RWPE2 (cell line): ENCODE measurements at regions not wholly inside any gene's neighbourhood (a gene's known extent, or its start where the extent isn't known, plus 50 kb on each side); places are given as distances from the start of the nearest gene placed in this dataset.
A peak's percentile ranks its signal among the peaks of the same experiment; 100 is the strongest.
"Not testable (repeated sequence)": the region's sequence is repeated elsewhere in the genome, so short reads cannot be mapped to it uniquely, and the experiment has no call there.

Experiments
- ATAC-seq: fragments of 200-7000 bp; cut with Tn5 transposase; 3 replicates; pipeline ENCODE4 v1.9.1; 2021; ENCODE audit warnings: low read depth
- DNase-seq: peaks from one replicate; pipeline ENCODE4 v3.0.0-alpha.2; 2020; ENCODE audit warnings: low spot score
- H3K27ac ChIP-seq: fragments of 450-650 bp; 2 replicates; pipeline ENCODE4 v1.5.1; 2017; ENCODE audit warnings: mild to moderate bottlenecking; ENCODE audit not compliant: poor library complexity, severe bottlenecking
- H3K27me3 ChIP-seq: fragments of 250-450 bp; sonication (Bioruptor Pico); 2 replicates; pipeline ENCODE4 v1.5.1; 2021; ENCODE audit warnings: mild to moderate bottlenecking, moderate library complexity; ENCODE audit not compliant: insufficient read depth, poor library complexity, severe bottlenecking
- H3K36me3 ChIP-seq: fragments of 250-450 bp; sonication (Bioruptor Pico); 2 replicates; pipeline ENCODE4 v1.5.1; 2020; ENCODE audit warnings: low read depth, mild to moderate bottlenecking, moderate library complexity
- H3K4me1 ChIP-seq: fragments of 250-450 bp; sonication (Bioruptor Pico); 2 replicates; pipeline ENCODE4 v1.5.1; 2021; ENCODE audit warnings: mild to moderate bottlenecking, moderate library complexity; ENCODE audit not compliant: insufficient read depth, poor library complexity, severe bottlenecking
- H3K4me3 ChIP-seq: fragments of 250-450 bp; sonication (Bioruptor Pico); 2 replicates; pipeline ENCODE4 v1.5.1; 2021; ENCODE audit warnings: mild to moderate bottlenecking, moderate library complexity; ENCODE audit not compliant: severe bottlenecking
- H3K9me3 ChIP-seq: fragments of 250-450 bp; sonication (Bioruptor Pico); 2 replicates; pipeline ENCODE4 v1.5.1; 2021; ENCODE audit warnings: mild to moderate bottlenecking, moderate library complexity; ENCODE audit not compliant: severe bottlenecking
- TF ChIP-seq, protein P1 (sequence below): fragments of 450-650 bp; IDR thresholded peaks from one replicate; pipeline ENCODE4 v1.5.1; 2017; ENCODE audit warnings: mild to moderate bottlenecking, moderate library complexity; ENCODE audit not compliant: poor library complexity, severe bottlenecking

- Histone ChIP-seq H3K4me3 (no peak overlapping the region), H3K9me3 (no peaks in the 10 kb centered on the region), H3K27me3 (no peaks in the 10 kb centered on the region), H3K27ac (no peak overlapping the region), H3K4me1 (peaks cover 5% of the 10 kb centered on the region), H3K36me3 (no peaks in the 10 kb centered on the region)
- ATAC-seq: no peak
- DNase-seq: no peak
- TF ChIP-seq, protein P1, sequence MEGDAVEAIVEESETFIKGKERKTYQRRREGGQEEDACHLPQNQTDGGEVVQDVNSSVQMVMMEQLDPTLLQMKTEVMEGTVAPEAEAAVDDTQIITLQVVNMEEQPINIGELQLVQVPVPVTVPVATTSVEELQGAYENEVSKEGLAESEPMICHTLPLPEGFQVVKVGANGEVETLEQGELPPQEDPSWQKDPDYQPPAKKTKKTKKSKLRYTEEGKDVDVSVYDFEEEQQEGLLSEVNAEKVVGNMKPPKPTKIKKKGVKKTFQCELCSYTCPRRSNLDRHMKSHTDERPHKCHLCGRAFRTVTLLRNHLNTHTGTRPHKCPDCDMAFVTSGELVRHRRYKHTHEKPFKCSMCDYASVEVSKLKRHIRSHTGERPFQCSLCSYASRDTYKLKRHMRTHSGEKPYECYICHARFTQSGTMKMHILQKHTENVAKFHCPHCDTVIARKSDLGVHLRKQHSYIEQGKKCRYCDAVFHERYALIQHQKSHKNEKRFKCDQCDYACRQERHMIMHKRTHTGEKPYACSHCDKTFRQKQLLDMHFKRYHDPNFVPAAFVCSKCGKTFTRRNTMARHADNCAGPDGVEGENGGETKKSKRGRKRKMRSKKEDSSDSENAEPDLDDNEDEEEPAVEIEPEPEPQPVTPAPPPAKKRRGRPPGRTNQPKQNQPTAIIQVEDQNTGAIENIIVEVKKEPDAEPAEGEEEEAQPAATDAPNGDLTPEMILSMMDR: no peak
These were observed 50.3 kb downstream of the GASK1B start for GRCh38 chr4:158122501-158122900.

DNA sequence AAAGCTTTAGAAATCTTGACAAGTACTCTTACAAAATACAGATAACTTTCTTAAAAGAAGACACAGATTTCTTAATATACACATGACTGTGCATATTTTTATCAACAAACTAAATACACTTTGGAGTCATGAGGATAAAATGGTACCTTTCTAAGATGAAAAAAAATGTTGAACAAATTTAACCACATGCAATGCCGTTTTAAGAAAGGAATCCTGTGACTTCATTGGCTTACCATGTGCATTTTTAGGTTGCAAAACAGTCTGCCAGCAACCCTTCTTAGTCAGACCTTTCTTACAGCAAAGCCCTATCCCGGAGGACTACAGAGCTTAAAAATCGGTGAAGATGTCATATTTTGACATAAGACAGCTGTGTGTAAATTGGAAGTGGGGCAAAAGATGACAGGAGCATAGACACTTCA lies 51.7 kb downstream of the GASK1B start:
- no peaks in the 10 kb centered on the region for H3K36me3 ChIP-seq
- H3K4me3 ChIP-seq: no peak overlapping the region
- TF ChIP-seq, protein P1: no peak
- ATAC-seq: peak; percentile 86
- peaks cover 5% of the 10 kb centered on the region for H3K4me1 ChIP-seq
- DNase-seq: no peak
- no peaks in the 10 kb centered on the region for H3K9me3 ChIP-seq
- H3K27ac ChIP-seq: no peak overlapping the region
- no peaks in the 10 kb centered on the region for H3K27me3 ChIP-seq

GRCh38 chr4:158120645-158121151 lies 52.1 kb downstream of the GASK1B start:
- ATAC-seq: 0 out of 3 replicates have a peak, but pooled peaks have one; percentile 10

GRCh38 chr4:158112611-158113010 lies 60.2 kb downstream of the GASK1B start:
- TF ChIP-seq, protein P1: no peak
- no peaks in the 10 kb centered on the region for H3K4me1 ChIP-seq
- H3K4me3 ChIP-seq: no peak overlapping the region
- no peak overlapping the region for H3K27ac ChIP-seq
- DNase-seq (no peak), ATAC-seq (no peak)
- no peaks in the 10 kb centered on the region for H3K27me3 ChIP-seq
- no peaks in the 10 kb centered on the region for H3K36me3 ChIP-seq
- H3K9me3 ChIP-seq: no peaks in the 10 kb centered on the region

More at GRCh38 chr4:158120645-158121151, 52.1 kb downstream of the GASK1B start:
- not testable (repeated sequence) for DNase-seq, H3K36me3 ChIP-seq, H3K4me1 ChIP-seq, H3K27ac ChIP-seq, H3K27me3 ChIP-seq, H3K4me3 ChIP-seq, H3K9me3 ChIP-seq

DNA sequence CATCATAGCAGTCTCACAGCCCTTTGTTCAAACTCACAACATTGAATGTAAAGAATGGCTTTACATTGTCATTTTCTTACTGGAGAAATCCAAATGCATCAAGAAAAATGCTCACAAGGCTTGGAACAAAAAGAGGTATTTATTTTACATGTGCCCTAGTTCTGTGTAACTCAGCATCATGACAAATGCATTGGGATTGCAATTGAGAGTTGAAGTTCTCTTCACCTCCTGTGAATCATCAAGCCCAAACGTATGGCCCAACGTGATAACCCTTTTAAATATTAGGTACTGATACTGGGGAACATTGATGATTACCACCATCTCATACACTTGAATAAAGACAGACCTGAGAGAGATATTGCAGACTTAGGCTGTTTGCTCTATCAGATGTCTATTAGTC lies 61.6 kb downstream of the GASK1B start:
- Histone ChIP-seq H3K4me1 (no peaks in the 10 kb centered on the region), H3K36me3 (no peaks in the 10 kb centered on the region), H3K27me3 (no peaks in the 10 kb centered on the region), H3K27ac (no peak overlapping the region), H3K4me3 (no peak overlapping the region), H3K9me3 (no peaks in the 10 kb centered on the region)
- ATAC-seq (no peak), DNase-seq (no peak)
- TF ChIP-seq, protein P1: no peak
